ENCODE measurements at regions not wholly inside any gene's neighbourhood (a gene's known extent, or its start where the extent isn't known, plus 50 kb on each side); places are given as distances from the start of the nearest gene placed in this dataset.
A peak's percentile ranks its signal among the peaks of the same experiment; 100 is the strongest.

GRCh38 chr6:106849676-106850332 is 124.7 kb downstream of the CD24 start:
- intact Hi-C loops (cut with micrococcal nuclease; ENCODE audit: unreplicated experiment) = loop anchor here (5.0 kb wide), 2 partner anchors 127 to 218 kb away; no protein-coding TSS in a partner anchor
- Histone ChIP-seq H2AFZ (ENCODE audit: control insufficient read depth, low read depth, low read length) (peak overlapping the region; percentile 24), H3K4me1 (ENCODE audit: control insufficient read depth, insufficient read depth, low read length) (peaks cover 35% of the 10 kb centered on the region), H3K79me2 (ENCODE audit: control insufficient read depth, insufficient read depth, low read length) (no peaks in the 10 kb centered on the region), H3K4me3 (no peak overlapping the region), H3K9ac (ENCODE audit: control insufficient read depth, insufficient read depth, low read length) (no peak overlapping the region), H3K4me2 (ENCODE audit: control insufficient read depth, insufficient read depth) (no peak overlapping the region), H4K20me1 (ENCODE audit: control insufficient read depth, insufficient read depth) (no peaks in the 10 kb centered on the region), H3K36me3 (ENCODE audit: control insufficient read depth in 2 of 2, insufficient read depth in 2 of 2, low read length in 1 of 2) (no peaks in the 10 kb centered on the region), H3K9me3 (replicated peaks; ENCODE audit: control insufficient read depth, insufficient read depth, low read length) (peaks cover 4% of the 10 kb centered on the region; the same call in 2 of the 3 replicates), H3K27me3 (replicated peaks in 1 of 2; ENCODE audit: control insufficient read depth in 2 of 2, insufficient read depth in 2 of 2, low read length in 1 of 2) (no peaks in the 10 kb centered on the region), H3K27ac (ENCODE audit: control insufficient read depth, insufficient read depth) (no peak overlapping the region)
- in situ Hi-C loops (cut with MboI) = no loop called here
- no peak for DNase-seq (ENCODE audit: low read depth, low spot score)
- peak; percentile 52 for FAIRE-seq
- ChIA-PET POLR2A (no interaction called here), CTCF (interaction anchor here (0.6 to 1.0 kb wide), 3 partner anchors 9 to 404 kb away, joined by 3 read pairs; no protein-coding TSS in a partner anchor), SMC1A (ENCODE audit: uncharacterized antibody, unreplicated experiment) (interaction anchor here (0.7 to 1.7 kb wide), 4 partner anchors 9 to 234 kb away, joined by 3 to 4 read pairs (median 3); no protein-coding TSS in a partner anchor), RAD21 (ENCODE audit: unreplicated experiment) (interaction anchor here (1.3 to 1.4 kb wide), 2 partner anchors 30 to 90 kb away, joined by 3 to 4 read pairs; no protein-coding TSS in a partner anchor)
- peak; percentile 66 for ATAC-seq
- BruUV-seq (replicated peaks) = no TSS peak
- WGBS (ENCODE audit: insufficient coverage, insufficient replicate concordance, low lambda C conversion rate, missing lambda C conversion rate) = 73% methylated on average over 6 of the region's 6 CpGs
- TF ChIP-seq RBBP5 (conservative IDR thresholded peaks at IDR 0.05) (no peak), IKZF1 (conservative IDR thresholded peaks at IDR 0.05) (no peak), MYB (IDR thresholded peaks at IDR 0.05; ENCODE audit: borderline replicate concordance, low read depth, low read length) (no peak), NKRF (conservative IDR thresholded peaks at IDR 0.05) (no peak), ATF7 (IDR thresholded peaks at IDR 0.05; ENCODE audit: low read depth) (peak; percentile 85), ATF2 (IDR thresholded peaks at IDR 0.05; ENCODE audit: low read length) (0 out of 2 replicates have a peak, but pooled peaks have one; percentile 25), SPI1 (IDR thresholded peaks at IDR 0.05; ENCODE audit: borderline replicate concordance, insufficient read depth, low read depth, low read length) (peak; percentile 78), ETV6 (conservative IDR thresholded peaks at IDR 0.05 in 1 of 2, IDR thresholded peaks at IDR 0.05 in 1 of 2; ENCODE audit: borderline replicate concordance in 1 of 2, low read depth in 1 of 2) (no peak), ZNF592 (IDR thresholded peaks at IDR 0.05) (no peak), SMARCA5 (IDR thresholded peaks at IDR 0.05) (peak; percentile 28; the same call in 1 of the 2 replicates), ZSCAN29 (IDR thresholded peaks at IDR 0.05) (no peak), NFYB (IDR thresholded peaks at IDR 0.05; ENCODE audit: insufficient read depth, low read depth, low read length) (0 out of 2 replicates have a peak, but pooled peaks have one; percentile 15), FOXK2 (IDR thresholded peaks at IDR 0.05) (no peak), HSF1 (IDR thresholded peaks at IDR 0.05; ENCODE audit: low read depth, low read length) (no peak)
